Mucosa of descending colon (tissue), 3 donors: ENCODE measurements at regions not wholly inside any gene's neighbourhood (a gene's known extent, or its start where the extent isn't known, plus 50 kb on each side); places are given as distances from the start of the nearest gene placed in this dataset.
"Not testable (repeated sequence)": the region's sequence is repeated elsewhere in the genome, so short reads cannot be mapped to it uniquely, and the experiment has no call there.

ENCODE experiments used
- ATAC-seq: fragments of 200-7000 bp; cut with Tn5 transposase; one replicate; pipeline ENCODE4 v1.9.1; 2020; ENCODE audit warnings: mild to moderate bottlenecking, moderate library complexity
- DNase-seq, 3 donors: peaks; one replicate each; pipeline ENCODE4 v3.0.0-alpha.2; 2020
- H3K36me3 ChIP-seq: fragments of 200-600 bp; one replicate; pipeline ENCODE4 v1.8.0; 2021; ENCODE audit warnings: low read depth, mild to moderate bottlenecking
- H3K4me1 ChIP-seq: fragments of 200-600 bp; one replicate; pipeline ENCODE4 v1.8.0; 2021; ENCODE audit warnings: low read depth, mild to moderate bottlenecking
- H3K4me3 ChIP-seq: fragments of 200-600 bp; one replicate; pipeline ENCODE4 v1.8.0; 2021; ENCODE audit warnings: mild to moderate bottlenecking
- H3K9me3 ChIP-seq: fragments of 200-600 bp; one replicate; pipeline ENCODE4 v1.8.0; 2021; ENCODE audit warnings: mild to moderate bottlenecking
- CTCF ChIP-seq: fragments of 200-600 bp; IDR thresholded peaks from one replicate; pipeline ENCODE4 v1.8.0; 2022; ENCODE audit warnings: antibody characterized with exemption, mild to moderate bottlenecking
- intact Hi-C, 2 donors: fragments of 100-400 bp; cut with DNase I in 1 of 2; cut with micrococcal nuclease in 1 of 2; formaldehyde crosslinking; loops; one replicate each; pipeline versions ENCODE4 v1.11.0 to v1.11.1; 2022; cut with DNase I, micrococcal nuclease
- donor health status: DM: no; HTN: no; CAD: no; lungs with moderate emphysema.
- donor health status: DM: no; HTN: no; CAD: no.
- donor health status: DM: no; HTN: yes; CAD: no.

GRCh38 chr9:11190719-11191118, 577.9 kb upstream of the PTPRD start:
- Histone ChIP-seq H3K9me3 (peaks cover 60% of the 10 kb centered on the region), H3K4me1 (no peaks in the 10 kb centered on the region), H3K36me3 (no peaks in the 10 kb centered on the region), H3K4me3 (no peak overlapping the region)
- ATAC-seq (no peak), DNase-seq (no peak)
- intact Hi-C loops, result no loop called here
- no peak for TF ChIP-seq CTCF

GRCh38 chr9:11192993-11193392, 580.2 kb upstream of the PTPRD start:
- TF ChIP-seq CTCF, result no peak
- no peak for DNase-seq
- no peaks in the 10 kb centered on the region for H3K4me1 ChIP-seq
- peaks cover 45% of the 10 kb centered on the region for H3K9me3 ChIP-seq
- H3K4me3 ChIP-seq, result no peak overlapping the region
- no peaks in the 10 kb centered on the region for H3K36me3 ChIP-seq
- ATAC-seq, result no peak
- intact Hi-C loops, result no loop called here

GRCh38 chr9:11194246-11194645, 581.4 kb upstream of the PTPRD start:
- ATAC-seq, result no peak
- no peak for TF ChIP-seq CTCF
- intact Hi-C loops, result no loop called here
- no peaks in the 10 kb centered on the region for H3K36me3 ChIP-seq
- no peak overlapping the region for H3K4me3 ChIP-seq
- H3K4me1 ChIP-seq, result no peaks in the 10 kb centered on the region
- no peak for DNase-seq
- H3K9me3 ChIP-seq, result peaks cover 38% of the 10 kb centered on the region

GRCh38 chr9:11196840-11197365, 584.1 kb upstream of the PTPRD start:
- H3K4me3 ChIP-seq, DNase-seq, H3K4me1 ChIP-seq, intact Hi-C loops, ATAC-seq, H3K36me3 ChIP-seq: not testable (repeated sequence)
- peaks cover 37% of the 10 kb centered on the region for H3K9me3 ChIP-seq

GRCh38 chr9:11199335-11199734, 586.5 kb upstream of the PTPRD start:
- ATAC-seq (no peak), DNase-seq (no peak)
- no peaks in the 10 kb centered on the region for H3K4me1 ChIP-seq
- TF ChIP-seq CTCF, result no peak
- H3K4me3 ChIP-seq, result no peak overlapping the region
- H3K9me3 ChIP-seq, result peaks cover 34% of the 10 kb centered on the region
- intact Hi-C loops, result no loop called here
- H3K36me3 ChIP-seq, result no peaks in the 10 kb centered on the region

GRCh38 chr9:11204521-11204920, 591.7 kb upstream of the PTPRD start:
- intact Hi-C loops, result no loop called here
- Histone ChIP-seq H3K36me3 (no peaks in the 10 kb centered on the region), H3K9me3 (peaks cover 26% of the 10 kb centered on the region), H3K4me1 (no peaks in the 10 kb centered on the region), H3K4me3 (no peak overlapping the region)
- TF ChIP-seq CTCF, result no peak
- no peak for DNase-seq
- no peak for ATAC-seq
